ENCODE measurements at regions not wholly inside any gene's neighbourhood (a gene's known extent, or its start where the extent isn't known, plus 50 kb on each side); places are given as distances from the start of the nearest gene placed in this dataset.

DNA sequence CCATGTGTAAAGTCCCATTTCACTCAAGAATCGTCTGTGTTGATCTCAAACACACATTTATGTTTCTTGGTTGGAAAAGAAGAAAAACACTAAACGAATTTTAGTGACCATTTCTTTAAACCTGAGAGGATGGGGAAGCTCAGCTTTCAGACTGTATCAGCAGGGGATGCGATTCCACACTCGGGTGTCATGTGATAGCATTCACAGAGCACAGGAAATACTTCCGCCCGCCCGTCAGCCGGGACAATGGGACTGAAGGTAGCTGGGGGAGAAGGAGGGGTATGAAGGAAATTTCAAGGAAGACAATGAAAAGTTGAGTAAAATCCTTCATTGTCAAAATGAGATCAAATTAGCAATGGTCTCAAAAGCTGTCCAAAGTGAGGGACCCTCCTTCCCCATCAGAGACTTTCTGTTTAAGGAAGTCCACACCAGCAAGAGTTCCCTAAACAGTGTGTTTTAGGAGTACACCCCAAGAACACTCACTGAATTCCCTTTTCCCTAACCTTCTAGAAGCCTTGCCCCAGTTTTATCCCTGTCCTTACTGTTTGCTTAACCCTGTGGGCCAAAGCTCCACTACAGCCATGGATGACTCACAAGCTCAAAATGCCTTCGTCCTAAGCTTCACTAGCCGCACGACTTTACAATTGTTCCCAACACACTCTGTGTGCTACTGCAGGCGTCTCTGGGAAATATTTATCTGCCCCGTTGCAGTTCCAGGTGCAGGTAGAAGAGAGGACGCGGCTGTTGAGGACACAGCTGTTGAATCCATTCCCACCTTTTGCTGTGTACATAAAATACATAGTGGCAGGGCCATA, 51.4 kb upstream of the SIM2 start:
- Mint-ChIP-seq H3K4me1 (peaks cover 0 to 10% (median 0%) of the 10 kb centered on the region in 7 donors), H3K4me3 (no peak overlapping the region), H3K9me3 (peaks cover 0 to 5% (median 0%) of the 10 kb centered on the region in 11 donors), H3K27ac (no peak overlapping the region), H3K27me3 (peaks cover 0 to 14% (median 3%) of the 10 kb centered on the region in 5 donors), H3K36me3 (no peaks in the 10 kb centered on the region)
- CTCF ChIA-PET, result interaction anchor here (1.9 kb wide), 1 partner anchor 17 kb away, joined by 6 read pairs; no protein-coding TSS in a partner anchor
- DNase-seq (no peak), ATAC-seq (no peak)
- Histone ChIP-seq H3K4me3 (ENCODE audit: low read length) (no peak overlapping the region), H3K27me3 (ENCODE audit: control insufficient read depth in 2 of 2, insufficient read depth in 2 of 2, low read length in 2 of 2) (no peaks in the 10 kb centered on the region), H3K36me3 (ENCODE audit: control insufficient read depth in 2 of 3, insufficient read depth in 3 of 3, low read length in 3 of 3) (no peaks in the 10 kb centered on the region), H3K9me3 (ENCODE audit: control insufficient read depth in 2 of 3, low read length in 3 of 3) (no peaks in the 10 kb centered on the region), H3K4me1 (ENCODE audit: control insufficient read depth in 2 of 2, insufficient read depth in 2 of 2, low read length in 2 of 2) (no peaks in the 10 kb centered on the region), H3K27ac (ENCODE audit: low read depth, low read length) (no peak overlapping the region)
- intact Hi-C loops (cut with micrococcal nuclease), result no loop called here
- POLR2A ChIA-PET, result no interaction called here

Data from naive thymus-derived CD4-positive, alpha-beta T cell (primary cell).